ENCODE measurements at regions not wholly inside any gene's neighbourhood (a gene's known extent, or its start where the extent isn't known, plus 50 kb on each side); places are given as distances from the start of the nearest gene placed in this dataset.

DNA sequence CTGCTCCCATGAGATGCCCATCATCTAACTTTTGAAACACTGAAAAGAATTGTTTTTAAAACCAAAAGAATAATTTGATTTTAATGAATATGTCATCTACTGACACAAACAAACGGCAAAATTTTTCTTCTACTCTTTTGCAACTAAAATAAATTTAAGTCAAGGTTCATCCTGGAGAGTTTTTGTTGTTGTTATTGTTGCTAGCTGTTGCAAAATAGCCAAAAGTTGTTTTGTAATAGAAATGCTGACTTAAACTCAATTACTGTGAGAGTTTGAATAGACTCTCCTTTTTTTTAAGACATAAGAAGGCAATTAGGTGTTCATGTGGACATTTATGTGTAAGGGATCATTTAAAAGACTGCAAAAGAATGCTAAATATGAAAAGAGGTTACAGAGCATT is 146.0 kb upstream of the SEM1 start (continued):
- TF ChIP-seq, protein P1, sequence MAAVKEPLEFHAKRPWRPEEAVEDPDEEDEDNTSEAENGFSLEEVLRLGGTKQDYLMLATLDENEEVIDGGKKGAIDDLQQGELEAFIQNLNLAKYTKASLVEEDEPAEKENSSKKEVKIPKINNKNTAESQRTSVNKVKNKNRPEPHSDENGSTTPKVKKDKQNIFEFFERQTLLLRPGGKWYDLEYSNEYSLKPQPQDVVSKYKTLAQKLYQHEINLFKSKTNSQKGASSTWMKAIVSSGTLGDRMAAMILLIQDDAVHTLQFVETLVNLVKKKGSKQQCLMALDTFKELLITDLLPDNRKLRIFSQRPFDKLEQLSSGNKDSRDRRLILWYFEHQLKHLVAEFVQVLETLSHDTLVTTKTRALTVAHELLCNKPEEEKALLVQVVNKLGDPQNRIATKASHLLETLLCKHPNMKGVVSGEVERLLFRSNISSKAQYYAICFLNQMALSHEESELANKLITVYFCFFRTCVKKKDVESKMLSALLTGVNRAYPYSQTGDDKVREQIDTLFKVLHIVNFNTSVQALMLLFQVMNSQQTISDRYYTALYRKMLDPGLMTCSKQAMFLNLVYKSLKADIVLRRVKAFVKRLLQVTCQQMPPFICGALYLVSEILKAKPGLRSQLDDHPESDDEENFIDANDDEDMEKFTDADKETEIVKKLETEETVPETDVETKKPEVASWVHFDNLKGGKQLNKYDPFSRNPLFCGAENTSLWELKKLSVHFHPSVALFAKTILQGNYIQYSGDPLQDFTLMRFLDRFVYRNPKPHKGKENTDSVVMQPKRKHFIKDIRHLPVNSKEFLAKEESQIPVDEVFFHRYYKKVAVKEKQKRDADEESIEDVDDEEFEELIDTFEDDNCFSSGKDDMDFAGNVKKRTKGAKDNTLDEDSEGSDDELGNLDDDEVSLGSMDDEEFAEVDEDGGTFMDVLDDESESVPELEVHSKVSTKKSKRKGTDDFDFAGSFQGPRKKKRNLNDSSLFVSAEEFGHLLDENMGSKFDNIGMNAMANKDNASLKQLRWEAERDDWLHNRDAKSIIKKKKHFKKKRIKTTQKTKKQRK (IDR thresholded peaks at IDR 0.05; ENCODE audit: low read depth, low read length), result no peak
- TF ChIP-seq SRF (IDR thresholded peaks at IDR 0.05; ENCODE audit: low read depth in 2 of 2, low read length in 2 of 2) (no peak), SMC3 (IDR thresholded peaks at IDR 0.05; ENCODE audit: borderline replicate concordance, low read length) (no peak), HCFC1 (IDR thresholded peaks at IDR 0.05; ENCODE audit: low read length) (no peak), CBX5 (IDR thresholded peaks at IDR 0.05; ENCODE audit: low read depth) (no peak), TBL1XR1 (IDR thresholded peaks at IDR 0.05; ENCODE audit: low read depth, low read length) (no peak)
- TF ChIP-seq, protein P2, sequence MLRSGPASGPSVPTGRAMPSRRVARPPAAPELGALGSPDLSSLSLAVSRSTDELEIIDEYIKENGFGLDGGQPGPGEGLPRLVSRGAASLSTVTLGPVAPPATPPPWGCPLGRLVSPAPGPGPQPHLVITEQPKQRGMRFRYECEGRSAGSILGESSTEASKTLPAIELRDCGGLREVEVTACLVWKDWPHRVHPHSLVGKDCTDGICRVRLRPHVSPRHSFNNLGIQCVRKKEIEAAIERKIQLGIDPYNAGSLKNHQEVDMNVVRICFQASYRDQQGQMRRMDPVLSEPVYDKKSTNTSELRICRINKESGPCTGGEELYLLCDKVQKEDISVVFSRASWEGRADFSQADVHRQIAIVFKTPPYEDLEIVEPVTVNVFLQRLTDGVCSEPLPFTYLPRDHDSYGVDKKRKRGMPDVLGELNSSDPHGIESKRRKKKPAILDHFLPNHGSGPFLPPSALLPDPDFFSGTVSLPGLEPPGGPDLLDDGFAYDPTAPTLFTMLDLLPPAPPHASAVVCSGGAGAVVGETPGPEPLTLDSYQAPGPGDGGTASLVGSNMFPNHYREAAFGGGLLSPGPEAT (IDR thresholded peaks at IDR 0.05; ENCODE audit: low read depth), result no peak
- TF ChIP-seq, protein P3, sequence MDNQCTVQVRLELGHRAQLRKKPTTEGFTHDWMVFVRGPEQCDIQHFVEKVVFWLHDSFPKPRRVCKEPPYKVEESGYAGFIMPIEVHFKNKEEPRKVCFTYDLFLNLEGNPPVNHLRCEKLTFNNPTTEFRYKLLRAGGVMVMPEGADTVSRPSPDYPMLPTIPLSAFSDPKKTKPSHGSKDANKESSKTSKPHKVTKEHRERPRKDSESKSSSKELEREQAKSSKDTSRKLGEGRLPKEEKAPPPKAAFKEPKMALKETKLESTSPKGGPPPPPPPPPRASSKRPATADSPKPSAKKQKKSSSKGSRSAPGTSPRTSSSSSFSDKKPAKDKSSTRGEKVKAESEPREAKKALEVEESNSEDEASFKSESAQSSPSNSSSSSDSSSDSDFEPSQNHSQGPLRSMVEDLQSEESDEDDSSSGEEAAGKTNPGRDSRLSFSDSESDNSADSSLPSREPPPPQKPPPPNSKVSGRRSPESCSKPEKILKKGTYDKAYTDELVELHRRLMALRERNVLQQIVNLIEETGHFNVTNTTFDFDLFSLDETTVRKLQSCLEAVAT (IDR thresholded peaks at IDR 0.05), result no peak

Measured in GM12878 (cell line).